ENCODE measurements at regions not wholly inside any gene's neighbourhood (a gene's known extent, or its start where the extent isn't known, plus 50 kb on each side); places are given as distances from the start of the nearest gene placed in this dataset.

GRCh38 chr5:17896605-17897004 is 262.3 kb downstream of the TAF11L14 start:
- no peak for ATAC-seq
- H3K4me3 ChIP-seq: no peak overlapping the region

GRCh38 chr5:17897776-17898175 is 263.5 kb downstream of the TAF11L14 start:
- DNase-seq: no peak
- intact Hi-C loops (cut with DNase I; ENCODE audit: low total_unique reads): no loop called here
- ATAC-seq: no peak
- TF ChIP-seq CTCF (IDR thresholded peaks at IDR 0.05 in 4 of 5, conservative IDR thresholded peaks at IDR 0.05 in 1 of 5) (no peak), POLR2A (IDR thresholded peaks at IDR 0.05) (no peak)
- in situ Hi-C loops (cut with MboI; ENCODE audit: low sequenced_read_pairs in 4 of 4): no loop called here
- H3K4me3 ChIP-seq: no peak overlapping the region
- H3K27me3 ChIP-seq: no peaks in the 10 kb centered on the region
- H3K36me3 ChIP-seq: no peaks in the 10 kb centered on the region
- no peak overlapping the region for H3K27ac ChIP-seq
- H3K9me3 ChIP-seq: no peaks in the 10 kb centered on the region
- no peaks in the 10 kb centered on the region for H3K4me1 ChIP-seq

More at GRCh38 chr5:17896605-17897004, 262.3 kb downstream of the TAF11L14 start:
- in situ Hi-C loops (cut with MboI; ENCODE audit: low sequenced_read_pairs in 4 of 4) (no loop called here), intact Hi-C loops (cut with DNase I; ENCODE audit: low total_unique reads) (no loop called here)
- Histone ChIP-seq H3K27me3 (no peaks in the 10 kb centered on the region), H3K4me1 (no peaks in the 10 kb centered on the region), H3K27ac (no peak overlapping the region), H3K9me3 (no peaks in the 10 kb centered on the region), H3K36me3 (no peaks in the 10 kb centered on the region)
- no peak for TF ChIP-seq CTCF (IDR thresholded peaks at IDR 0.05 in 4 of 5, conservative IDR thresholded peaks at IDR 0.05 in 1 of 5)
- TF ChIP-seq POLR2A (IDR thresholded peaks at IDR 0.05): no peak
- DNase-seq: no peak

GRCh38 chr5:17898766-17899165 is 264.5 kb downstream of the TAF11L14 start:
- TF ChIP-seq CTCF (IDR thresholded peaks at IDR 0.05 in 4 of 5, conservative IDR thresholded peaks at IDR 0.05 in 1 of 5): no peak
- TF ChIP-seq POLR2A (IDR thresholded peaks at IDR 0.05): no peak
- no peak overlapping the region for H3K27ac ChIP-seq
- H3K4me1 ChIP-seq: no peaks in the 10 kb centered on the region
- in situ Hi-C loops (cut with MboI; ENCODE audit: low sequenced_read_pairs in 4 of 4): no loop called here
- no peak overlapping the region for H3K4me3 ChIP-seq
- DNase-seq: no peak
- no peaks in the 10 kb centered on the region for H3K27me3 ChIP-seq
- H3K9me3 ChIP-seq: no peaks in the 10 kb centered on the region
- H3K36me3 ChIP-seq: no peaks in the 10 kb centered on the region
- intact Hi-C loops (cut with DNase I; ENCODE audit: low total_unique reads): no loop called here
- no peak for ATAC-seq

- ATAC-seq: no peak
Measured at GRCh38 chr5:17907094-17907493, 272.8 kb downstream of the TAF11L14 start.

More at GRCh38 chr5:17907094-17907493, 272.8 kb downstream of the TAF11L14 start:
- Histone ChIP-seq H3K27ac (no peak overlapping the region), H3K9me3 (no peaks in the 10 kb centered on the region), H3K4me3 (no peak overlapping the region), H3K36me3 (no peaks in the 10 kb centered on the region), H3K27me3 (no peaks in the 10 kb centered on the region), H3K4me1 (no peaks in the 10 kb centered on the region)
- TF ChIP-seq POLR2A (IDR thresholded peaks at IDR 0.05) (no peak), CTCF (IDR thresholded peaks at IDR 0.05 in 4 of 5, conservative IDR thresholded peaks at IDR 0.05 in 1 of 5) (no peak)
- in situ Hi-C loops (cut with MboI; ENCODE audit: low sequenced_read_pairs in 4 of 4): no loop called here
- intact Hi-C loops (cut with DNase I; ENCODE audit: low total_unique reads): no loop called here
- no peak for DNase-seq
